Progenitor cell of endocrine pancreas (in vitro differentiated cells): ENCODE measurements at regions not wholly inside any gene's neighbourhood (a gene's known extent, or its start where the extent isn't known, plus 50 kb on each side); places are given as distances from the start of the nearest gene placed in this dataset.

Source experiments
- DNase-seq: peaks from one replicate; pipeline ENCODE4 v3.0.0; 2021; ENCODE audit warnings: low spot score; ENCODE audit not compliant: unreplicated experiment
- H3K27ac Mint-ChIP-seq: 2 replicates; pipeline ENCODE4 v1.8.0; 2021; ENCODE audit warnings: mild to moderate bottlenecking, moderate library complexity, mixed read lengths
- H3K27me3 Mint-ChIP-seq: 2 replicates; pipeline ENCODE4 v1.8.0; 2021; ENCODE audit warnings: mixed read lengths
- H3K36me3 Mint-ChIP-seq: 2 replicates; pipeline ENCODE4 v1.8.0; 2022; ENCODE audit warnings: mixed read lengths; ENCODE audit not compliant: insufficient read depth
- H3K4me1 Mint-ChIP-seq: 2 replicates; pipeline ENCODE4 v1.8.0; 2021; ENCODE audit warnings: low read depth, mixed read lengths
- H3K4me3 Mint-ChIP-seq: 2 replicates; pipeline ENCODE4 v1.8.0; 2021; ENCODE audit warnings: low read depth, mild to moderate bottlenecking, moderate library complexity, mixed read lengths
- H3K9me3 Mint-ChIP-seq: 2 replicates; pipeline ENCODE4 v1.8.0; 2021; ENCODE audit warnings: low read depth, mixed read lengths
- TF ChIP-seq, protein P1 (sequence below): fragments of 200-600 bp; sonication (generic); IDR thresholded peaks from one replicate; pipeline ENCODE4 v1.5.0; 2021; ENCODE audit warnings: antibody characterized with exemption, mild to moderate bottlenecking; ENCODE audit not compliant: unreplicated experiment

GRCh38 chr16:50953290-50953689, 197.8 kb downstream of the SALL1 start:
- no peak overlapping the region for H3K27ac Mint-ChIP-seq

GRCh38 chr16:50950955-50951354, 200.1 kb downstream of the SALL1 start:
- H3K27me3 Mint-ChIP-seq, result peaks cover 23% of the 10 kb centered on the region
- no peaks in the 10 kb centered on the region for H3K36me3 Mint-ChIP-seq
- no peak overlapping the region for H3K4me3 Mint-ChIP-seq
- no peak for DNase-seq
- H3K27ac Mint-ChIP-seq, result no peak overlapping the region
- peaks cover 4% of the 10 kb centered on the region for H3K4me1 Mint-ChIP-seq
- no peaks in the 10 kb centered on the region for H3K9me3 Mint-ChIP-seq
- TF ChIP-seq, protein P1, sequence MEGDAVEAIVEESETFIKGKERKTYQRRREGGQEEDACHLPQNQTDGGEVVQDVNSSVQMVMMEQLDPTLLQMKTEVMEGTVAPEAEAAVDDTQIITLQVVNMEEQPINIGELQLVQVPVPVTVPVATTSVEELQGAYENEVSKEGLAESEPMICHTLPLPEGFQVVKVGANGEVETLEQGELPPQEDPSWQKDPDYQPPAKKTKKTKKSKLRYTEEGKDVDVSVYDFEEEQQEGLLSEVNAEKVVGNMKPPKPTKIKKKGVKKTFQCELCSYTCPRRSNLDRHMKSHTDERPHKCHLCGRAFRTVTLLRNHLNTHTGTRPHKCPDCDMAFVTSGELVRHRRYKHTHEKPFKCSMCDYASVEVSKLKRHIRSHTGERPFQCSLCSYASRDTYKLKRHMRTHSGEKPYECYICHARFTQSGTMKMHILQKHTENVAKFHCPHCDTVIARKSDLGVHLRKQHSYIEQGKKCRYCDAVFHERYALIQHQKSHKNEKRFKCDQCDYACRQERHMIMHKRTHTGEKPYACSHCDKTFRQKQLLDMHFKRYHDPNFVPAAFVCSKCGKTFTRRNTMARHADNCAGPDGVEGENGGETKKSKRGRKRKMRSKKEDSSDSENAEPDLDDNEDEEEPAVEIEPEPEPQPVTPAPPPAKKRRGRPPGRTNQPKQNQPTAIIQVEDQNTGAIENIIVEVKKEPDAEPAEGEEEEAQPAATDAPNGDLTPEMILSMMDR, result no peak

More at GRCh38 chr16:50953290-50953689, 197.8 kb downstream of the SALL1 start:
- no peaks in the 10 kb centered on the region for H3K36me3 Mint-ChIP-seq
- TF ChIP-seq, protein P1, result no peak
- H3K27me3 Mint-ChIP-seq, result peaks cover 22% of the 10 kb centered on the region
- no peaks in the 10 kb centered on the region for H3K9me3 Mint-ChIP-seq
- no peak for DNase-seq
- no peak overlapping the region for H3K4me3 Mint-ChIP-seq
- peaks cover 12% of the 10 kb centered on the region for H3K4me1 Mint-ChIP-seq

GRCh38 chr16:50948268-50948930, 202.7 kb downstream of the SALL1 start:
- Mint-ChIP-seq H3K4me1 (no peaks in the 10 kb centered on the region), H3K4me3 (no peak overlapping the region), H3K27me3 (peaks cover 16% of the 10 kb centered on the region), H3K9me3 (no peaks in the 10 kb centered on the region), H3K27ac (no peak overlapping the region), H3K36me3 (no peaks in the 10 kb centered on the region)
- TF ChIP-seq, protein P1, result no peak
- DNase-seq, result no peak

- DNase-seq, result no peak
- no peaks in the 10 kb centered on the region for H3K36me3 Mint-ChIP-seq
- H3K9me3 Mint-ChIP-seq, result no peaks in the 10 kb centered on the region
- no peak overlapping the region for H3K27ac Mint-ChIP-seq
- TF ChIP-seq, protein P1, result no peak
- H3K27me3 Mint-ChIP-seq, result peaks cover 11% of the 10 kb centered on the region
- no peaks in the 10 kb centered on the region for H3K4me1 Mint-ChIP-seq
- no peak overlapping the region for H3K4me3 Mint-ChIP-seq
These were observed 203.2 kb downstream of the SALL1 start for GRCh38 chr16:50947826-50948225.

DNA sequence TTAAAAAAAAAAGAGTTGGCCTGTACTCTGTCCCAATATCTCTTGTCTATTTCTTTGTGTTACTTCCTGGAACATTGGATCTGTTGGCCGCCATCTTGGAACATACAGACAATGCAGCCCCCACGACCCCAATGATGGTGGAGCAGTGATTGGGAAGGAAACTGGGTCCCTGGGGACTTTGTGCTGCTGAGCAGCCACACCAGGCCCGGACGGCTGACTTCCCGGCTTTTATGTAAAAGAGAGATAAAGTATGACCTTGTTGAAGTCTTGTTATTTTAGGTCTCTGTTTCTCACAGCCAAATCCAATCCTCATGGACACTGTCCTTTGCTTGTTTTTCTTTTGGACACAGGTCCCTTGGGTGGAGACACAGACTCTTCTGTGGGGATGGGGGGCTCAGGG, 204.5 kb downstream of the SALL1 start:
- Mint-ChIP-seq H3K27ac (no peak overlapping the region), H3K36me3 (no peaks in the 10 kb centered on the region), H3K4me1 (no peaks in the 10 kb centered on the region), H3K27me3 (peaks cover 6% of the 10 kb centered on the region), H3K4me3 (no peak overlapping the region), H3K9me3 (no peaks in the 10 kb centered on the region)
- DNase-seq, result no peak
- TF ChIP-seq, protein P1, result no peak
